ENCODE measurements at regions not wholly inside any gene's neighbourhood (a gene's known extent, or its start where the extent isn't known, plus 50 kb on each side); places are given as distances from the start of the nearest gene placed in this dataset.

DNA sequence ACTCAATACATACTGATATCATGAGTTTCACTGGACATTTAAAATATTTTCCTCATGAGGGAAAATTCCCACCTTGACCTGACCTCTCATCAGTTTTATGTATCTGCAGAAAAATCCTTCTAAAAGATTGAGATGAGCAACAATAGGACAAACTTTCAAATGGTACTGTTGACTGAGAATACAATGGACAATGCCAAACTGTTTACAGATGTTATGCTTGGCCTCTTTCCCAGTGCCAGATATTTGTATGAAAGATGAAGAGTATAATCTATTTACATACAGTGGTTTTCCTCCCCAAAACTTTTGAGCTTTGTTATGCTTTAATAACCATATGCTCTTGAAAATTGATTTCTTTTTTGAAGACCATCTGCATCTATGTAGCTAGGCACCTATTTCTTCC is 245.1 kb upstream of the RSPO3 start:
- no peak for DNase-seq (ENCODE audit: low read depth)
- H3K4me3 ChIP-seq (ENCODE audit: control insufficient read depth, low read depth, low read length): no peak overlapping the region
- TF ChIP-seq, protein P1, sequence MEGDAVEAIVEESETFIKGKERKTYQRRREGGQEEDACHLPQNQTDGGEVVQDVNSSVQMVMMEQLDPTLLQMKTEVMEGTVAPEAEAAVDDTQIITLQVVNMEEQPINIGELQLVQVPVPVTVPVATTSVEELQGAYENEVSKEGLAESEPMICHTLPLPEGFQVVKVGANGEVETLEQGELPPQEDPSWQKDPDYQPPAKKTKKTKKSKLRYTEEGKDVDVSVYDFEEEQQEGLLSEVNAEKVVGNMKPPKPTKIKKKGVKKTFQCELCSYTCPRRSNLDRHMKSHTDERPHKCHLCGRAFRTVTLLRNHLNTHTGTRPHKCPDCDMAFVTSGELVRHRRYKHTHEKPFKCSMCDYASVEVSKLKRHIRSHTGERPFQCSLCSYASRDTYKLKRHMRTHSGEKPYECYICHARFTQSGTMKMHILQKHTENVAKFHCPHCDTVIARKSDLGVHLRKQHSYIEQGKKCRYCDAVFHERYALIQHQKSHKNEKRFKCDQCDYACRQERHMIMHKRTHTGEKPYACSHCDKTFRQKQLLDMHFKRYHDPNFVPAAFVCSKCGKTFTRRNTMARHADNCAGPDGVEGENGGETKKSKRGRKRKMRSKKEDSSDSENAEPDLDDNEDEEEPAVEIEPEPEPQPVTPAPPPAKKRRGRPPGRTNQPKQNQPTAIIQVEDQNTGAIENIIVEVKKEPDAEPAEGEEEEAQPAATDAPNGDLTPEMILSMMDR (IDR thresholded peaks at IDR 0.05; ENCODE audit: control insufficient read depth, insufficient read depth, low read depth, low read length, missing control alignments): no peak

- DNase-seq (ENCODE audit: low read depth): no peak
- H3K4me3 ChIP-seq (ENCODE audit: control insufficient read depth, low read depth, low read length): no peak overlapping the region
- TF ChIP-seq, protein P1 (IDR thresholded peaks at IDR 0.05; ENCODE audit: control insufficient read depth, insufficient read depth, low read depth, low read length, missing control alignments): no peak
These were observed 244.7 kb upstream of the RSPO3 start for GRCh38 chr6:126873791-126874190.

DNA sequence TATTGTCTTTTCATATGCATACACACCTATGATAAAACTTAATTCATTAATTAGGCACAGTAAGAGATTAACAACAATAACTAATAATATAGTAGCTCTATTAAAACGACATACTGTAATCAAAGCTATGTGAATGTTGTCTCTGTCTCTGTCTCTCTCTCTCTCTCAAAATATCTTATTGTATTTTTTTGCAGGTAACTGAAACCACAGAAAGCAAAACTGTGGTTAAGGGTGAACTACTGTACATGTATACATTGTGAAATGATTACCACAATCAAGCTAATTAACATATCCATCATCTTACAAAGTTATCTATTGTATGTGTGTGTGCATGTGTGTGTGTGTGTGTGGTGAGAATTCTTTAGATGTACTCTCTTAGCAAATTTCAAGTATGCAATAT is 242.0 kb upstream of the RSPO3 start:
- no peak overlapping the region for H3K4me3 ChIP-seq (ENCODE audit: control insufficient read depth, low read depth, low read length)
- no peak for DNase-seq (ENCODE audit: low read depth)
- TF ChIP-seq, protein P1 (IDR thresholded peaks at IDR 0.05; ENCODE audit: control insufficient read depth, insufficient read depth, low read depth, low read length, missing control alignments): no peak

DNA sequence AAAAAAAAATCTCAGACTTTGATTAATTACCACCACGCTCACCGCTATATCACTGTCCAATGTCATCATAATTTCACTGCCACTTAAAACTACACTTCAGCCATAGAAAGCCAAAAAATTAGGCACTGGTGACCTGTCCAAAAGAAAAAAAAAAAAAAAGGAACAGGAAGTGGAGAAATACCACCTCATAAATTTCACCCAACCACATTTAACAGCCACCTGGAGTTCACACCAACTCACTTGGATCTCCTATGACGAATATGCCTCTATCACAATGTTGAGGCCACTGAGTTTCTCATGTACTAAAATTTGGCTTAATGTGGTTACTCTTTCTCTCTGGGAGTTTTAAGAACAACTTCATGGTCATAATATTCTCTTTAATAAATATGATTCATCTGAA is 237.5 kb upstream of the RSPO3 start:
- no peak for DNase-seq (ENCODE audit: low read depth)
- H3K4me3 ChIP-seq (ENCODE audit: control insufficient read depth, low read depth, low read length): no peak overlapping the region
- TF ChIP-seq, protein P1 (IDR thresholded peaks at IDR 0.05; ENCODE audit: control insufficient read depth, insufficient read depth, low read depth, low read length, missing control alignments): no peak

DNA sequence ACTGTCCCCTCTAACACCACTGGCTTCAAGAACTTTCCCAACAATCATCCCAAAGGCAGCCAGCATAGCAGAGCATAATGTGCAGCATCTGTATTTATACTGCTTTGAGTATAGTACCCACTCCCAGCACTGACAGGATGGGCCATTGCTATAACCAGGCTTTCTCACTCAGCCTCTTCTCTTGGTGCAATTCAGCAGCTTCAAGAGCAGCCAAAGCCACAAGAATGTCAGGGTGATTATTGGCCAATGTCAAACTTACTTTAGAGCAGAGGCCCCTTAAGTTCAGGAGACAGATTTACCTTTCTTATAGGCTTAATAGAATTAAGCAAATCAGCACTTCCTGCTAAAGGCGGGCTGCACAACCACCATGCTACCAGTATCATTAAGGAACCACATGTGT is 232.4 kb upstream of the RSPO3 start:
- no peak for DNase-seq (ENCODE audit: low read depth)
- TF ChIP-seq, protein P1 (IDR thresholded peaks at IDR 0.05; ENCODE audit: control insufficient read depth, insufficient read depth, low read depth, low read length, missing control alignments): no peak
- H3K4me3 ChIP-seq (ENCODE audit: control insufficient read depth, low read depth, low read length): no peak overlapping the region

DNA sequence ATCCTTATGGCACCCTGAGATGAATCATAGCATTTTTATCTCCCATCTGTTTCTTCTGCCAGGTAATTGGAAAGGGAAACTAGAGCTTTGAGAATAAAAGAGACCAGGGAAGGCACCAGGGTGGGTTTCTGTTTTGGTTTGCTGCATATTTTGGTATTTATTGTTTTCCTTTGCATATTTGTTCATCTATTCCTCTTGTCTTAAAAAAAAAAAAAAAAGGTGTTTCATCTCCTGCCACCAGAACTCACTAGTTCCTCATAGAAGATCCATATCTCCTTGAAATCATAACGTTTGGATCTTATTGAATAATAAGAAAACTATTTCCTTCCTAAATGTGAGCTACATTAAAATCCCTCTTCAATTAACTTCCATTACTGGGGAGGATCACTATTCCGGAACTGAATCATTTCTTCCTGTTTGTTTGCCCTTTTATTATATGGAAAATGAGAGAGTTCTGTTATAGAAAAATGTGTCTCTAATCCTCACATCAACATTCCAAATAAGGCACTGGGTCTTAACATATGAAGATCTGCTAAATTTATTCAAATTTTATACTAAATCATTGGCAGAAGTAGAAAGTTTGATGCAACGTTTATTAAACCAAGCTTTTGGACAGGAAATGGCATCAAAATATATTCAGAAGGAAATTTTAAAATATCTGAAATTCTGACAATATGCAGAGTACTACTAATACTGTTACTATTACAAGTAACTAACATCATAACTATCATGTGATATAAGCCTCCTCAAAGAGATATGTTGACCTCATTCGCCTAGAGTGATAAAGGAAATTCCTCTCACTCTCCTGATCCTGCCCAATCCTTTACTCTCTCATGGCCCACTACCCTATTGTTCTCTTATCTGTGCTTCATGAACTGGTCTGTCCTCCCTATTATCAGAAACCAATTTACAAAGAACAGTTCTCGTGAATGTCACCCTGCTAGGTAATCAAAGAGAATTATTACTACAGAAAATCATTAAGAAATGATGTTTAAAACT is 229.4 kb upstream of the RSPO3 start:
- DNase-seq (ENCODE audit: low read depth): no peak
- TF ChIP-seq, protein P1 (IDR thresholded peaks at IDR 0.05; ENCODE audit: control insufficient read depth, insufficient read depth, low read depth, low read length, missing control alignments): no peak
- no peak overlapping the region for H3K4me3 ChIP-seq (ENCODE audit: control insufficient read depth, low read depth, low read length)

Data from AG09309 (cell line).